A549 (cell line): ENCODE measurements at regions not wholly inside any gene's neighbourhood (a gene's known extent, or its start where the extent isn't known, plus 50 kb on each side); places are given as distances from the start of the nearest gene placed in this dataset.

Experiments used
- ATAC-seq, 2 experiments: fragments of 200-7000 bp in 1 of 2; fragments of >200 bp in 1 of 2; cut with Nextera tagmentation in 1 of 2; cut with Tn5 transposase in 1 of 2; 3 replicates each; pipeline versions ENCODE4 v1.8.0 to v1.9.1; 2018 to 2020; ENCODE audit warnings: mild to moderate bottlenecking in 1 of 2, moderate library complexity in 1 of 2
- CTCF ChIA-PET: fragments of 300-600 bp; sonication (Branson Sonifier 250); formaldehyde crosslinking; extraction: SDS; loops from one replicate; lab custom pipeline; 2021; ENCODE audit warnings: antibody characterized with exemption, inconsistent platforms; lab: Yijun Ruan, JAX
- POLR2A ChIA-PET: fragments of 350-600 bp; formaldehyde crosslinking; extraction: SDS; loops from one replicate; lab custom pipeline; 2021; ENCODE audit warnings: antibody characterized with exemption, inconsistent platforms; lab: Yijun Ruan, JAX
- DNase-seq, 2 experiments: peaks; one replicate each; pipeline versions ENCODE4 v3.0.0 to v3.0.0-alpha.2; 2011 to 2016; ENCODE audit warnings: low read depth in 1 of 2, low spot score in 1 of 2
- FAIRE-seq: peaks from 2 replicates; lab custom pipeline; 2011; peaks lifted over from hg19 to GRCh38; lab: Jason Lieb, UNC
- H3K27ac ChIP-seq, 2 experiments: fragments of >200 bp; sonication (Bioruptor Twin); formaldehyde crosslinking; 3 replicates each; pipeline ENCODE4 v1.5.1; 2016 to 2017
- H3K4me1 ChIP-seq: fragments of >200 bp; sonication (Bioruptor Twin); formaldehyde crosslinking; 3 replicates; pipeline ENCODE4 v1.6.1; 2016
- H3K4me2 ChIP-seq: fragments of >200 bp; sonication (Bioruptor Twin); formaldehyde crosslinking; 3 replicates; pipeline ENCODE4 v1.6.1; 2016
- H3K4me3 ChIP-seq: fragments of >200 bp; sonication (Bioruptor Twin); formaldehyde crosslinking; 3 replicates; pipeline ENCODE4 v1.5.1; 2016
- H3K9me3 ChIP-seq: fragments of >200 bp; sonication (Bioruptor Twin); formaldehyde crosslinking; 3 replicates; pipeline ENCODE4 v1.6.1; 2016
- ATOH8 ChIP-seq: fragments of 250-450 bp; sonication (Bioruptor Pico); IDR thresholded peaks from 2 replicates; pipeline ENCODE4 v1.5.0; 2020; ENCODE audit warnings: low read depth, mild to moderate bottlenecking, moderate library complexity
- CBX2 ChIP-seq: fragments of 200-600 bp; sonication (generic); IDR thresholded peaks from 2 replicates; pipeline ENCODE4 v1.6.1; 2016; ENCODE audit warnings: low read depth, mild to moderate bottlenecking, borderline replicate concordance
- CBX8 ChIP-seq: fragments of 200-600 bp; sonication (generic); IDR thresholded peaks from 2 replicates; pipeline ENCODE4 v1.6.1; 2016
- CEBPB ChIP-seq, 2 experiments: fragments of >200 bp in 1 of 2; sonication (Bioruptor Twin) in 1 of 2; formaldehyde crosslinking in 1 of 2; IDR thresholded peaks; 2 replicates each; pipeline ENCODE4 v1.6.1; 2012 to 2016
- CHD2 ChIP-seq: fragments of 150-350 bp; IDR thresholded peaks from 2 replicates; pipeline ENCODE4 v1.6.1; 2014; ENCODE audit warnings: low read length; ENCODE audit not compliant: partially characterized antibody
- E2F6 ChIP-seq: IDR thresholded peaks from 2 replicates; pipeline ENCODE4 v1.6.1; 2012; ENCODE audit warnings: low read depth, borderline replicate concordance
- EHF ChIP-seq: fragments of 250-450 bp; sonication (Bioruptor Pico); IDR thresholded peaks from 2 replicates; pipeline ENCODE4 v1.5.0; 2020; ENCODE audit warnings: mild to moderate bottlenecking
- EHMT2 ChIP-seq: fragments of 200-600 bp; sonication (generic); IDR thresholded peaks from 2 replicates; pipeline ENCODE4 v1.6.1; 2016; ENCODE audit warnings: antibody characterized with exemption, low read depth, mild to moderate bottlenecking, moderate library complexity
- ELK1 ChIP-seq: fragments of 150-350 bp; IDR thresholded peaks from 2 replicates; pipeline ENCODE4 v1.6.1; 2014; ENCODE audit warnings: low read depth, mild to moderate bottlenecking, low read length
- FOSB ChIP-seq: fragments of 250-450 bp; sonication (Bioruptor Pico); IDR thresholded peaks from 2 replicates; pipeline ENCODE4 v1.5.0; 2020; ENCODE audit warnings: mild to moderate bottlenecking, moderate library complexity
- FOXS1 ChIP-seq: fragments of 250-450 bp; sonication (Bioruptor Pico); IDR thresholded peaks from 2 replicates; pipeline ENCODE4 v1.5.0; 2020; ENCODE audit warnings: mild to moderate bottlenecking, moderate library complexity
- GATA3 ChIP-seq: IDR thresholded peaks from 2 replicates; pipeline ENCODE4 v1.6.1; 2012; ENCODE audit warnings: borderline replicate concordance
- HOXB5 ChIP-seq: fragments of 250-450 bp; sonication (Bioruptor Pico); IDR thresholded peaks from 2 replicates; pipeline ENCODE4 v1.5.0; 2020; ENCODE audit warnings: mild to moderate bottlenecking, moderate library complexity
- JUNB ChIP-seq: fragments of >200 bp; sonication (Bioruptor Twin); formaldehyde crosslinking; IDR thresholded peaks from 2 replicates; pipeline ENCODE4 v1.6.1; 2016
- KDM5A ChIP-seq: fragments of 200-600 bp; sonication (generic); IDR thresholded peaks from 2 replicates; pipeline ENCODE4 v1.6.1; 2016; ENCODE audit warnings: antibody characterized with exemption, mild to moderate bottlenecking
- MAFK ChIP-seq: fragments of 450-650 bp; IDR thresholded peaks from 2 replicates; pipeline ENCODE4 v1.6.1; 2014; ENCODE audit not compliant: partially characterized antibody
- NR3C1 ChIP-seq: fragments of >200 bp; sonication (Bioruptor Twin); formaldehyde crosslinking; IDR thresholded peaks from 3 replicates; pipeline ENCODE4 v1.6.1; 2017
- PBX3 ChIP-seq: IDR thresholded peaks from 2 replicates; pipeline ENCODE4 v1.6.1; 2012
- RAD21 ChIP-seq, 2 experiments: fragments of >200 bp in 1 of 2; sonication (Bioruptor Twin) in 1 of 2; formaldehyde crosslinking in 1 of 2; IDR thresholded peaks in 1 of 2; conservative IDR thresholded peaks in 1 of 2; 2 replicates in 1 of 2; 3 replicates in 1 of 2; pipeline ENCODE4 v1.6.1; 2012 to 2018; ENCODE audit warnings: inconsistent platforms in 1 of 2
- RCOR1 ChIP-seq: fragments of 150-350 bp; IDR thresholded peaks from 2 replicates; pipeline ENCODE4 v1.6.1; 2014; ENCODE audit warnings: antibody characterized with exemption, low read length, low read depth
- RFX5 ChIP-seq: fragments of 450-650 bp; IDR thresholded peaks from 2 replicates; pipeline ENCODE4 v1.7.1; 2014; ENCODE audit warnings: antibody characterized with exemption, mild to moderate bottlenecking, moderate library complexity
- RNF2 ChIP-seq: fragments of 200-600 bp; sonication (generic); IDR thresholded peaks from 2 replicates; pipeline ENCODE4 v1.6.1; 2016; ENCODE audit warnings: low read depth, mild to moderate bottlenecking, antibody characterized with exemption, moderate library complexity, borderline replicate concordance
- USF2 ChIP-seq: fragments of 450-650 bp; IDR thresholded peaks from 2 replicates; pipeline ENCODE4 v1.6.1; 2014; ENCODE audit warnings: antibody characterized with exemption
- ZC3H11A ChIP-seq: fragments of 450-650 bp; IDR thresholded peaks from 2 replicates; pipeline ENCODE4 v1.6.1; 2014; ENCODE audit warnings: antibody characterized with exemption, mild to moderate bottlenecking
- ZFP36 ChIP-seq: fragments of 450-650 bp; IDR thresholded peaks from 2 replicates; pipeline ENCODE4 v1.6.1; 2014; ENCODE audit warnings: borderline replicate concordance; ENCODE audit not compliant: partially characterized antibody
- ZSCAN20 ChIP-seq: fragments of 250-450 bp; sonication (Bioruptor Pico); IDR thresholded peaks from 2 replicates; pipeline ENCODE4 v1.8.0; 2022; ENCODE audit warnings: mild to moderate bottlenecking, moderate library complexity
- WGBS: methylation state at CpG from one replicate; pipeline ENCODE4 v1.1.6; 2017; ENCODE audit errors: missing lambda C conversion rate; 5-methylcytosine and 5-hydroxymethylcytosine counted together

- no peak overlapping the region for H3K4me2 ChIP-seq
- no peak overlapping the region for H3K27ac ChIP-seq
- 53% methylated on average over 3 of the region's 3 CpGs for WGBS
- no peak for ATAC-seq
- H3K9me3 ChIP-seq: no peaks in the 10 kb centered on the region
- H3K4me3 ChIP-seq: no peak overlapping the region
- CTCF ChIA-PET: no interaction called here
- FAIRE-seq: no peak
- no peaks in the 10 kb centered on the region for H3K4me1 ChIP-seq
- DNase-seq: no peak
- POLR2A ChIA-PET: no interaction called here
- TF ChIP-seq MAFK (no peak), RAD21 (conservative IDR thresholded peaks at IDR 0.05 in 1 of 2, IDR thresholded peaks at IDR 0.05 in 1 of 2) (no peak), CBX2 (no peak), ZSCAN20 (CRISPR knock-in tag) (no peak), CEBPB (IDR thresholded peaks at IDR 0.05) (no peak), KDM5A (no peak), NR3C1 (no peak), RNF2 (no peak), EHMT2 (no peak), ELK1 (no peak), RCOR1 (no peak), GATA3 (no peak), PBX3 (no peak)
- TF ChIP-seq, all 56 proteins: peak for 0
Observed at GRCh38 chr4:124887739-124888138, 175.2 kb upstream of the ANKRD50 start.

GRCh38 chr4:124884316-124884715, 171.8 kb upstream of the ANKRD50 start:
- no peak overlapping the region for H3K4me2 ChIP-seq
- H3K27ac ChIP-seq: no peak overlapping the region
- CTCF ChIA-PET: no interaction called here
- POLR2A ChIA-PET: no interaction called here
- no peaks in the 10 kb centered on the region for H3K9me3 ChIP-seq
- no peak for DNase-seq
- no peak overlapping the region for H3K4me3 ChIP-seq
- no peaks in the 10 kb centered on the region for H3K4me1 ChIP-seq
- 77% methylated on average over 2 of the region's 2 CpGs for WGBS
- TF ChIP-seq HOXB5 (CRISPR knock-in tag) (no peak), FOXS1 (no peak), CHD2 (no peak), KDM5A (no peak), RFX5 (no peak), E2F6 (no peak), ZC3H11A (no peak), RNF2 (no peak), CEBPB (IDR thresholded peaks at IDR 0.05) (no peak), CBX8 (no peak), EHF (CRISPR knock-in tag) (no peak), JUNB (no peak), ZFP36 (no peak), FOSB (CRISPR knock-in tag) (no peak), ZSCAN20 (CRISPR knock-in tag) (no peak), USF2 (no peak), ATOH8 (no peak)
- FAIRE-seq: no peak
- ATAC-seq: no peak
